ENCODE measurements at regions not wholly inside any gene's neighbourhood (a gene's known extent, or its start where the extent isn't known, plus 50 kb on each side); places are given as distances from the start of the nearest gene placed in this dataset.

DNA sequence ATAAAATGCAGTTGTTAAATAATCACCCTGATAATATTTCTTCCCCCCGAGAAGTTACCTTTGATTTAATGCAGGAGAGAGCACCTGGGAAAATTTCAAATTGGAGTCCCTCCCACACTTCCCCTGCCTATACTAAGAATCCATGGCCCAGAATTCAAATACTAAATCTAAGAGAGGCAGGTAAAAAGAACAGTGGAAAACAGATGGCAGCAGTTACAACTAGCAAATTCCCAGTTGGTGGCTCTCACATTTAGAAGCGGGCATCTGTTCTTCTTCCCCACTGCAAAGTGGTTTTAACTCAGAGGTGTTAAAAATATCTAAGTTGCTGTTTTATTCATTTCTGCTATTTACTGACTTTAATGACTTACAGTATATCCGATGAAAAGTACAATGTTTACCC lies 210.4 kb upstream of the ELAVL2 start:
- no peak overlapping the region for H3K4me2 ChIP-seq (ENCODE audit: low read depth, low read length)
- 20% methylated on average over 3 of the region's 3 CpGs for WGBS (ENCODE audit: low lambda C conversion rate)
- H2AFZ ChIP-seq (ENCODE audit: low read length): no peak overlapping the region
- no peaks in the 10 kb centered on the region for H4K20me1 ChIP-seq (ENCODE audit: insufficient read depth, low read length)
- no peaks in the 10 kb centered on the region for H3K79me2 ChIP-seq (ENCODE audit: insufficient read depth, low read length)
- FAIRE-seq (no peak), DNase-seq (ENCODE audit: low spot score) (no peak), ATAC-seq (no peak)
- no peaks in the 10 kb centered on the region for H3K27me3 ChIP-seq (ENCODE audit: control insufficient read depth in 1 of 2, insufficient read depth in 2 of 2, low read length in 2 of 2)
- POLR2A ChIA-PET: no interaction called here
- in situ Hi-C loops (cut with HindIII; ENCODE audit: extremely low pct_ligation_motif_present, low pct_unique_long_range_greater_than_20kb) (no loop called here), intact Hi-C loops (cut with micrococcal nuclease; ENCODE audit: unreplicated experiment) (no loop called here)
- CTCF ChIA-PET (ENCODE audit: low intra/inter-chr PET ratio, low total read pairs): no interaction called here
- H3K36me3 ChIP-seq (replicated peaks in 1 of 2; ENCODE audit: control insufficient read depth in 1 of 2, insufficient read depth in 2 of 2, low read length in 2 of 2): no peaks in the 10 kb centered on the region
- no peak overlapping the region for H3K9ac ChIP-seq (ENCODE audit: insufficient read depth, low read depth, low read length)
- peaks cover 79% of the 10 kb centered on the region for H3K9me3 ChIP-seq (ENCODE audit: low read length)
- H3K27ac ChIP-seq (ENCODE audit: extremely low read length, insufficient read depth, low read length): no peak overlapping the region
- no peaks in the 10 kb centered on the region for H3K4me1 ChIP-seq (ENCODE audit: insufficient read depth, low read length)
- no peak overlapping the region for H3K4me3 ChIP-seq (replicated peaks in 1 of 3; ENCODE audit: insufficient read depth in 1 of 3, low read depth in 2 of 3, low read length in 3 of 3)
- BruUV-seq (replicated peaks): no TSS peak
- no peak for TF ChIP-seq ZNF17 (CRISPR knock-in tag; IDR thresholded peaks at IDR 0.05)
- TF ChIP-seq, protein P1, sequence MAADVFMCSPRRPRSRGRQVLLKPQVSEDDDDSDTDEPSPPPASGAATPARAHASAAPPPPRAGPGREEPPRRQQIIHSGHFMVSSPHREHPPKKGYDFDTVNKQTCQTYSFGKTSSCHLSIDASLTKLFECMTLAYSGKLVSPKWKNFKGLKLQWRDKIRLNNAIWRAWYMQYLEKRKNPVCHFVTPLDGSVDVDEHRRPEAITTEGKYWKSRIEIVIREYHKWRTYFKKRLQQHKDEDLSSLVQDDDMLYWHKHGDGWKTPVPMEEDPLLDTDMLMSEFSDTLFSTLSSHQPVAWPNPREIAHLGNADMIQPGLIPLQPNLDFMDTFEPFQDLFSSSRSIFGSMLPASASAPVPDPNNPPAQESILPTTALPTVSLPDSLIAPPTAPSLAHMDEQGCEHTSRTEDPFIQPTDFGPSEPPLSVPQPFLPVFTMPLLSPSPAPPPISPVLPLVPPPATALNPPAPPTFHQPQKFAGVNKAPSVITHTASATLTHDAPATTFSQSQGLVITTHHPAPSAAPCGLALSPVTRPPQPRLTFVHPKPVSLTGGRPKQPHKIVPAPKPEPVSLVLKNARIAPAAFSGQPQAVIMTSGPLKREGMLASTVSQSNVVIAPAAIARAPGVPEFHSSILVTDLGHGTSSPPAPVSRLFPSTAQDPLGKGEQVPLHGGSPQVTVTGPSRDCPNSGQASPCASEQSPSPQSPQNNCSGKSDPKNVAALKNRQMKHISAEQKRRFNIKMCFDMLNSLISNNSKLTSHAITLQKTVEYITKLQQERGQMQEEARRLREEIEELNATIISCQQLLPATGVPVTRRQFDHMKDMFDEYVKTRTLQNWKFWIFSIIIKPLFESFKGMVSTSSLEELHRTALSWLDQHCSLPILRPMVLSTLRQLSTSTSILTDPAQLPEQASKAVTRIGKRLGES (CRISPR knock-in tag; IDR thresholded peaks at IDR 0.05; ENCODE audit: borderline replicate concordance): no peak
- no peak for TF ChIP-seq NR2F2 (IDR thresholded peaks at IDR 0.05; ENCODE audit: borderline replicate concordance, low read depth)
- TF ChIP-seq, protein P2, sequence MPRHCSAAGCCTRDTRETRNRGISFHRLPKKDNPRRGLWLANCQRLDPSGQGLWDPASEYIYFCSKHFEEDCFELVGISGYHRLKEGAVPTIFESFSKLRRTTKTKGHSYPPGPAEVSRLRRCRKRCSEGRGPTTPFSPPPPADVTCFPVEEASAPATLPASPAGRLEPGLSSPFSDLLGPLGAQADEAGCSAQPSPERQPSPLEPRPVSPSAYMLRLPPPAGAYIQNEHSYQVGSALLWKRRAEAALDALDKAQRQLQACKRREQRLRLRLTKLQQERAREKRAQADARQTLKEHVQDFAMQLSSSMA (CRISPR knock-in tag; IDR thresholded peaks at IDR 0.05): no peak
- TF ChIP-seq REXO4 (CRISPR knock-in tag; IDR thresholded peaks at IDR 0.05; ENCODE audit: borderline replicate concordance): no peak
- no peak for TF ChIP-seq HOXA9 (CRISPR knock-in tag; IDR thresholded peaks at IDR 0.05; ENCODE audit: borderline replicate concordance)
- TF ChIP-seq ZNF274 (CRISPR knock-in tag; IDR thresholded peaks at IDR 0.05): no peak
- TF ChIP-seq, protein P3, sequence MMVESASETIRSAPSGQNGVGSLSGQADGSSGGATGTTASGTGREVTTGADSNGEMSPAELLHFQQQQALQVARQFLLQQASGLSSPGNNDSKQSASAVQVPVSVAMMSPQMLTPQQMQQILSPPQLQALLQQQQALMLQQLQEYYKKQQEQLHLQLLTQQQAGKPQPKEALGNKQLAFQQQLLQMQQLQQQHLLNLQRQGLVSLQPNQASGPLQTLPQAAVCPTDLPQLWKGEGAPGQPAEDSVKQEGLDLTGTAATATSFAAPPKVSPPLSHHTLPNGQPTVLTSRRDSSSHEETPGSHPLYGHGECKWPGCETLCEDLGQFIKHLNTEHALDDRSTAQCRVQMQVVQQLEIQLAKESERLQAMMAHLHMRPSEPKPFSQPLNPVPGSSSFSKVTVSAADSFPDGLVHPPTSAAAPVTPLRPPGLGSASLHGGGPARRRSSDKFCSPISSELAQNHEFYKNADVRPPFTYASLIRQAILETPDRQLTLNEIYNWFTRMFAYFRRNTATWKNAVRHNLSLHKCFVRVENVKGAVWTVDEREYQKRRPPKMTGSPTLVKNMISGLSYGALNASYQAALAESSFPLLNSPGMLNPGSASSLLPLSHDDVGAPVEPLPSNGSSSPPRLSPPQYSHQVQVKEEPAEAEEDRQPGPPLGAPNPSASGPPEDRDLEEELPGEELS (CRISPR knock-in tag; IDR thresholded peaks at IDR 0.05): no peak
- TF ChIP-seq NR2F6 (IDR thresholded peaks at IDR 0.05): no peak
- no peak for TF ChIP-seq NR2F6 (CRISPR knock-in tag; IDR thresholded peaks at IDR 0.05)
- TF ChIP-seq MED8 (CRISPR knock-in tag; IDR thresholded peaks at IDR 0.05; ENCODE audit: insufficient replicate concordance): no peak
- TF ChIP-seq POLR2G (IDR thresholded peaks at IDR 0.05; ENCODE audit: low read depth, low read length): no peak
- no peak for TF ChIP-seq ZNF766 (CRISPR knock-in tag; IDR thresholded peaks at IDR 0.05; ENCODE audit: borderline replicate concordance)
- TF ChIP-seq, protein P4, sequence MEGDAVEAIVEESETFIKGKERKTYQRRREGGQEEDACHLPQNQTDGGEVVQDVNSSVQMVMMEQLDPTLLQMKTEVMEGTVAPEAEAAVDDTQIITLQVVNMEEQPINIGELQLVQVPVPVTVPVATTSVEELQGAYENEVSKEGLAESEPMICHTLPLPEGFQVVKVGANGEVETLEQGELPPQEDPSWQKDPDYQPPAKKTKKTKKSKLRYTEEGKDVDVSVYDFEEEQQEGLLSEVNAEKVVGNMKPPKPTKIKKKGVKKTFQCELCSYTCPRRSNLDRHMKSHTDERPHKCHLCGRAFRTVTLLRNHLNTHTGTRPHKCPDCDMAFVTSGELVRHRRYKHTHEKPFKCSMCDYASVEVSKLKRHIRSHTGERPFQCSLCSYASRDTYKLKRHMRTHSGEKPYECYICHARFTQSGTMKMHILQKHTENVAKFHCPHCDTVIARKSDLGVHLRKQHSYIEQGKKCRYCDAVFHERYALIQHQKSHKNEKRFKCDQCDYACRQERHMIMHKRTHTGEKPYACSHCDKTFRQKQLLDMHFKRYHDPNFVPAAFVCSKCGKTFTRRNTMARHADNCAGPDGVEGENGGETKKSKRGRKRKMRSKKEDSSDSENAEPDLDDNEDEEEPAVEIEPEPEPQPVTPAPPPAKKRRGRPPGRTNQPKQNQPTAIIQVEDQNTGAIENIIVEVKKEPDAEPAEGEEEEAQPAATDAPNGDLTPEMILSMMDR (CRISPR knock-in tag; IDR thresholded peaks at IDR 0.05): no peak
- no peak for TF ChIP-seq SYNCRIP (IDR thresholded peaks at IDR 0.05; ENCODE audit: insufficient read depth, low read depth, low read length)
- TF ChIP-seq SNAI1 (CRISPR knock-in tag; IDR thresholded peaks at IDR 0.05; ENCODE audit: borderline replicate concordance): no peak
- TF ChIP-seq KMT2A (CRISPR knock-in tag; IDR thresholded peaks at IDR 0.05): no peak
- no peak for TF ChIP-seq ARID2 (CRISPR knock-in tag; IDR thresholded peaks at IDR 0.05; ENCODE audit: borderline replicate concordance)
- TF ChIP-seq ZNF251 (CRISPR knock-in tag; IDR thresholded peaks at IDR 0.05): no peak
- no peak for TF ChIP-seq ZNF484 (CRISPR knock-in tag; IDR thresholded peaks at IDR 0.05; ENCODE audit: borderline replicate concordance, low read depth)
